ENCODE measurements at regions not wholly inside any gene's neighbourhood (a gene's known extent, or its start where the extent isn't known, plus 50 kb on each side); places are given as distances from the start of the nearest gene placed in this dataset.
"Not testable (repeated sequence)": the region's sequence is repeated elsewhere in the genome, so short reads cannot be mapped to it uniquely, and the experiment has no call there.

DNA sequence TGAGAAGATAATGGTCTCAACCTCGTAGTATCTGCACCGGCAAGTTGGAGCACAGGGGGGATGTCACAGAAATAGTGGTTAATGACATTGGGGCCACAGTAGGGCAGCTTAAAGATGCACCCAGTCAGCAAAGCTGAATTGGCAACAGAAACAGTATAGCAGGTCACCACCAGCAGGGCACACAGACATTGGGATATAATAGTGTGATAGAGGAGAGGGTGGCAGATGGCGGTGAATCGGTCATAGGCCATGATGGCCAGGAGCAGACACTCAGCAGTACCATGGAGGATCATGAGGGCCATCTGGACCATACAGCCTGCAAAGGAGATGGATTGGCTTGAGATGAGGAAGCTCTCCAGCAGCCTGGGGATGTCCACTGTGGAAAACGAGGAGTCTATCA, 106.0 kb upstream of the OR9Q1 start:
- no peak for DNase-seq (ENCODE audit: low read depth)

DNA sequence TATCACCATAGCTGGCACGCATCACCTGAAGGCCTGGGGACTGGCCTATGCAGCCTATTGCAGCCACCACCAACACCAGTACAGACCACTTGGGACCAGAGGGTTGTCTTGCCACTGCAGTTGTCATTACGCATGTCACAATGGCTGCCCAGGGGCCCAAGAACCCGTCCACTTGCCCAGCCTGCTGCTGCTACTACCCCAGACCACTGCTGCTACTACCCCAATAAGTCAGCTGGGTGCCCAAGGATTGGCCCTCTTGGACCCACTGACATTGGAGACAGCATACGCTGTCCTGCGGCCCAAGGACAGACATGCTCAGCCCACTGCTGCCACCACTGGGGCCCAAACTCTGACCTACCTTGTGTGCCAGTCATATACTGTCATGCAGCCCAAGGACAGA, 102.7 kb upstream of the OR9Q1 start:
- no peak for DNase-seq (ENCODE audit: low read depth)

DNA sequence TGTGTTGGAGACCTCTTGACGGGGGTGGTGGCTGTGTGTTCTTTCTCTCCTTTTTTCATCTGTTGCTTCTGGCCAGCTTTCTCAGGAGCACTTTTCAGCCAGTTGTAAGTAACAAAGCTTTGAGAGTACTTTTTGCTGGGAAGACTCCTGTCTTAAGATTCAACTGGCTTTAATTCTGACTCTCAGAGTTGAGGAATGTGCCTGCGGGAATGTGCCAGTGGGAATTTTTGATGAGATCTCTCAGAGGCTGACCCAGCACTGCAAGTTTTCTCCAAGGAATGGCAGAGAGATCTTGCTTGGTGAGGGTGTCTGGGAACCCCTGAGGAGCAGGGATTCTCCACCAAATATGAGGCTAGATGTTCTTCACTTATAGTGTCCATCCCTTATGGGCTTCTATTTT, 91.6 kb upstream of the OR9Q1 start:
- DNase-seq (ENCODE audit: low read depth): no peak

DNA sequence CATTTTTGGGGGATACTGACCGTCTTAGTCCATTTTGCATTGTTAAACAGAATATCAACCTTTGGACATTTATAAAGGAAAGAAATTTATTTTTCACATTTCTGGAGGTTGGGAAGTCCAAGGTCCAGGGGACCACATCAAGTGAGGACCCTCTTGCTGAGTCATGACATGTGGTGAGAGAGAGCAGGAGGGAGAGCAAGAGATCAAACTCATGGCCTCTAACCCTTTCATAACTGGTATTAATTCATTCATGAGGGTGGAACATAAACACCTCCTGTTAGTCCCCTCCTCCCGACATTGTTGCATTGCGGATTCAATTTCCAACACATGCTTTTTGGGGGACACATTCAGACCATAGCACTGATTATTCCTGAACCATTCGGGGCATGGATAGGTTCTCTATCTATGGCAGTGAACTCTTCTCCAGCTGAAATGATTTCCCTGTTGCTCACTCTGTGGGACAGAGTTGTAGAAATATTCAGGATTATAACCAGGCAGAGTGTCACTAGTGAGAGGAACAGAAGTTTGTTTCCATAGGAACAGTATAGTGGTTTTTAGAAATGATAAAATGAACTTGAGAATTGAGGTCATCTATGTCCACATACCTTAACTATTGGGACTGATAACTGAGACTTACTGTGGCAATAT, 88.2 kb upstream of the OR9Q1 start:
- DNase-seq (ENCODE audit: low read depth): no peak

DNA sequence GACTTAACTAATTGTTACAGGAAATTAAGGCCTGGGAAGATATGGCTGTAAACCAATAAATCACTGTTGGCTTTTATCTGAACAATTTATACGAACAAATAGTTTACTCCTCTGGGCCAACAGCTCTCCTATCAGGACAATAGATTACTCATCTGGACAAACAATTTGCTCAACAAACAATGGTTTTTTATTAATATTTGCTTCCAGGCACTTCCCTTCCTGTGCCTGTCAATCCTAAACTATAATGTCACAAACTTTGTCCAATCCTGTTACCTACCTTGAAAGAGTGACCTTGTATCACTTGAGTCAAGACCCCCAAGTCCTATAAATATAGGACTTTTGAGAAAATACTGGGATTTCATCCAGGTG, 87.6 kb upstream of the OR9Q1 start:
- no peak for DNase-seq (ENCODE audit: low read depth)

DNA sequence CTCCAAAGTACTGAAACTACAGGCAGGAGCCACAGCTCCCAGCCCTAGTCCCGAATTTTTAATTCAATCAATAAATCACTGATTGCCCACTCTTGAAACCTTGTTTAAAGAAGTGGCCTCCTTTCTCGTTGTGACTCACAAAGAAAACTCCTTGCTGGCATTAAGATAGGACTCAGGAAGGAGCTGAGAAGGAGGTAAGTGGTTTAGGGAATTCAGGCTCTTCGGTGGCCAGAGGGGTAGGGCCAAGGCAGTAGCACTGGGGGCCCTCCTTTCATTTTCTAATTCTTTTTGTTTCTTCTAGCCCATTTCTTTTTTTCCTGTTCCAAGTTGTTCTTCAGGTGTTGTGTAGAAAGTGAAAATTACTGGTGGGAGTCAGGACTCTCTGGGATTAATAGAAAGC, 86.2 kb upstream of the OR9Q1 start:
- no peak for DNase-seq (ENCODE audit: low read depth)

DNA sequence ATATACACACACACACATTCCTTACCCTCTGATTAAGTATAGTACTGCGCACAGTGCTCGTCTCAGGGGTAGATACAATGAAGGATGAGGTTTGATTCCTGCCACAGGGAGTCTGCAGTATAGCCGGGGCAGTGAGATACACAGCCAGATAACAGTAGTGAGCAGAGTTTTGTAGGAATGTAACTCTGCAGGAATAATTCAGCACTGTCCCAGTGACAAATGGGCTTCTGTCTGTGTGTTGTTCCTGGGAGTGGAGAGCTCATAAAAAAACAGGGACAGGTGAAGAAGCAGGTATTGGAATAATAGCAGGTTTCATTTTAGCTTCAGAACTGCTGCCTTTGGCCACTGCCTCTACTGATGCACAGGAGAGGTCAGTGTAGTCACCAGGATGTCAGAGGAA, 85.3 kb upstream of the OR9Q1 start:
- DNase-seq (ENCODE audit: low read depth): no peak

DNA sequence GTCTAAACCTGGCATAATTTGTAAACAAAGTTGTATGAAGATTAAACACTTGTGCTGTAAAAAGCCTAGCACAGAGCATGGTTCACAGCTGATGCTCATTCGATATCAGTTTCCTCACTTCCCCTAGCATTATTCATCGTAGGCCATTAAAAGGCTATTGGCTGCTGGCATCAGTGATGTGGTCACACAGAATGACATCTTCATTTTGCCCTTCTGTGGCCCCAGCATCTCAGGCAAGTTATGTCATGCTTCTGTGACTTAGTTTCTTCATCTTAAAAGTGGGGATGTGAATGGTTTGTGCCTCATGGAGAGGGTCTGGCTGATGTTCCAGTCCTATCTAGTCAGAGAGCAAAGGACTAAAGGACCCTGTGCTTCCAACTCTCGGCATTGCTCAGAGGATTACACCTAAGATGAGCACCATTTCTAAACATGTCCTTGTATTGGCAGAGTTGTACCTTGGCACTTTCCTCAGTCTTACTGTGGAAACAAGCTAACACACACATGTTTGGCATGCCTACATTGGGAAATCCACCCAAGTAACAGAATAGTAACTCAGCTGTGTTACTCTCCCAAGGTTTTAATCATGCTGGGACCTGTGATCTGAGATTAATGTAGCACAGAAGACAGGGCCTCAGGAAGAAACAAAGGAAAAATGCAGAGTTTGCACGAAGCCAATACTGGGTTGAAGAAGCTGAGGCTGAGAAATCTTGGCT, 83.5 kb upstream of the OR9Q1 start:
- DNase-seq (ENCODE audit: low read depth): no peak

DNA sequence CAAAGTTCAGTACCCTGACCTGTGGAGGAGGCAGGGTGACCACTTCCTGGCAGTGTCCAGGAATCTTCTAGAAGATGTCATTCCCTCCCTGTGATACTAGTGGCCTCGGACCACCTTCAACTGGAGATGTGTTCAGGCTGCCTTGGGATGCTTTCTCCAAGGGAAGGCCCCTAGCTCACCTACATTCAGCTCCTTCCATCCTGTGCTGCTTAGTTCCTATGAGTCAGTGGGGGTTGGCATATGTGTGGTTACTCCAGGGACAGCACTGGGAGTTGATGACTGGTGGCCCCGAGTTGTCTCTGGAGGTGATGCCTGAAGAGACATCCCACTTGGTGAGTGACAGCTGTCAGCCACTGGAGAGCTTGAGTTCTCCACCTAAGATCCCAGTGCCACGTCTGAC, 81.8 kb upstream of the OR9Q1 start:
- DNase-seq (ENCODE audit: low read depth): no peak

DNA sequence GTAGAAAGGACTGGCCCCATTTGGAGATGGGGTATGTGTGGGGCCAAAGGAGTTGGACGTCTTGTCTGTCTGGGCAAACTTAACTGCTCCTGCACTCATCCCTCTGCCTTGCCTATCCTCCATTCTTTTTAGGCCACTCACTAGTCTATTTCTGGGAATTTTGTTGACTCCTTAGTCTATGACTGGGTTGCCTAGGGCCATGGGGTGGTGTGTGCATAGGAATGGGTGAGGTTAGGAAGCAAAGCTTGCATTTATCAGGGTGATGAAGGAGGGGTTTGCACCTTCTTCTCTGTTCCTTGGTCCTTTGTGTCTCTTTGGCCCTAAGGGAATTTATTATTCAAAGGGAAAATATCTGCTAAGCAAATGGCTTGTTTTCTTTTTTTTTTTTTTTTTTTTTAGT, 80.9 kb upstream of the OR9Q1 start:
- no peak for DNase-seq (ENCODE audit: low read depth)

DNA sequence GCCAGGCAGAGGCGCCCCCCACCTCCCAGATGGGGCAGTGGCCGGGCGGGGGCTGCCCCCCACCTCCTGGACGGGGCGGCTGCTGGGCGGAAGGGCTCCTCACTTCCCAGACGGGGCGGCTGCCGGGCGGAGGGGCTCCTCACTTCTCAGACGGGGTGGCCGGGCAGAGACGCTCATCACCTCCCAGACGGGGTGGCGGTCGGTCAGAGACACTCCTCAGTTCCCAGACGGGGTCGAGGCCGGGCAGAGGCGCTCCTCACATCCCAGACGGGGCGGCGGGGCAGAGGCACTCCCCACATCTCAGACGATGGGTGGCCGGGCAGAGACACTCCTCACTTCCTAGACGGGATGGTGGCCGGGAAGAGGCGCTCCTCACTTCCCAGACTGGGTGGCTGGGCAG, 79.9 kb upstream of the OR9Q1 start:
- DNase-seq (ENCODE audit: low read depth): not testable (repeated sequence)

DNA sequence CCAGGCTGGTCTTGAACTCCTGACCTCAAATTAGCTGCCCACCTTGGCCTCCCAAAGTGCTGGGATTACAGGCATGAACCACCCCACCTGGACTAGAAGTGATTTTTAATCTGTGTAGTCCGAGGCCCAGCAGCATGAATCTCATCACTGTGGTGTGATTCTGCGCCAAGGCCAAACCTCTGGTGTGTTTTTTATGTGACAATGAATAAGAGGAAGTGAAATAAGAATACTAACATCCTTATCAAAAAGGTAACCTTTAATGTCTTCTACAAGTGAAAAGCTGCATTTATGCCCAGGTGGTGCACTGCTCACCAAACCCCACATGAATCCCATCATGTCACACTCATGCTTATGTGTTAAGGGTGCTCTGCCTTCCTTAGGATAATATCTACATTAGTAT, 77.1 kb upstream of the OR9Q1 start:
- no peak for DNase-seq (ENCODE audit: low read depth)

DNA sequence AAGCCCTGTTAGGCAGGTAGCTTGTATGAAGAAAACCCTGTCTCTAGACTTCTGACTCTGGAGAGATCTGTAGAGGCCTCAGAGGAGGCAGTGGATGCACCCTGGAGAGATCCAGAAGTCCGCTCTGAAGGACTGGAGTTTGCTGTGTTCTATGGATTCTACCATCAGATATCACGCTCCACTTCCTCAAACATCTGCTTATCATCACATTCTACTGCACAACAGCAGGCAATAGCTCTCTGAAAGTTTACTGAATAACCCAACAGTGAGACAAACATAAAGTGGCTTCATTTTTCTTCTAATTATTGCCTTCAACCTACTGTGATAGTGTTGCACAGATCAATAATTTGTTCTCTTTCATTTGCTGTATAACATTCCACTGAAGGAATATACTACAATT, 59.0 kb upstream of the OR9Q1 start:
- DNase-seq (ENCODE audit: low read depth): no peak

DNA sequence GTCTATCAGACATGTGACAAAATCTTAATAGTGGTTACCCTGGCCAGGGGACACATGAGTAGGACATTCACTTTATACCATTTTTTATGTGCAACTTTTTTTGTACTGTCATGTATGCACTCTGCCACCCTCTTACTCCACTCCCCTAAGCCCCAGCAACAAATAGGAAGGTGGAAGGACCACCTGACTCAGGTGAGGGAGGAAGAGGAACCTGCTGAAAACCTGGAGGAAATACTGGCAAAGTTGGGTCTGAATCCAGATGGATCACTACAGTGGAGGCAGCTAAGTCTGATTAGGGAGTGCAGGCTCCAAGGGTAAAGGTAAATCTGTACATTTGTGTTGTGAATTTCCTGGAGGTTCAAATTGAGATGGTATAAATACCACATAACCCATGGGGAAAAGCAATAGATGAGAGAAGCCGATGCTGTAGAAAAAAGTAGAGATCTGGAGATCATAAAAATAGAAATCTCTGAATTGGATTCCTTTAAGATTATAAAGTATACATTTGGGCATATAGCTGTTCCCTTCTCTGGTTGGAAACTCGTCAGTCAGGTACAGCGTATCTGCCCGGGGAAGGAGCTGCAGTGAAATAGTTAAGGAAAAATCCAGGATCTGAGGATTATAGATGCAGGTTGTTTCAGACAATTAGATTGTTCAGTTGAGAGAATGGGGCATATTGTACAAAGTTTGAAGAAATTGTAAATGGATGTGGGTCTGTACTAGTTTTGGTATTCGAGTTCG, 52.2 kb upstream of the OR9Q1 start:
- DNase-seq (ENCODE audit: low read depth): no peak

DNA sequence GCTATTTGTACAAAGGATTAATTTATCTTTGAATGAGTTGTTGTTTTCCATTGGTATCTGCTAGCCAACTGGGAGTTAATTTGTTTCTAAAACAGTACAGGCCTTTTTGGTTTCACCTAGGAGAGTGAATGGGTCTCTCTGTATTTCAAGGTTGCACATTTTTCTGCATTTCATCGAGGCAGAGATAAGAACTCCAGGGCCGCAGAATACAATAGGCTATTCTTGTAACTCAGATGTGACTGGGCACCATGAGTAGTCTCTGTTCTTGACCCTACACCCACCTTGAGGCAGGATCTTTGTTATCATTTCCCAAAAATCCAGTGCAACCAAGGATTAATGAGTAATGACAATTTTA, 51.7 kb upstream of the OR9Q1 start:
- no peak for DNase-seq (ENCODE audit: low read depth)
